Body of pancreas (tissue), 4 donors: ENCODE measurements at regions not wholly inside any gene's neighbourhood (a gene's known extent, or its start where the extent isn't known, plus 50 kb on each side); places are given as distances from the start of the nearest gene placed in this dataset.

Experiments used
- POLR2A ChIP-seq, 3 donors: fragments of 450-650 bp; IDR thresholded peaks; one replicate each; pipeline ENCODE4 v1.6.1; 2016; ENCODE audit warnings: antibody characterized with exemption in 3 of 3, mild to moderate bottlenecking in 2 of 3
- TF ChIP-seq, protein P1 (sequence below), 7 experiments: fragments of 450-650 bp in 4 of 7; fragments of 200-600 bp in 3 of 7; sonication (generic) in 3 of 7; IDR thresholded peaks; one replicate each; pipeline ENCODE4 v1.5.1; 2016 to 2019; ENCODE audit warnings: antibody characterized with exemption in 7 of 7

DNA sequence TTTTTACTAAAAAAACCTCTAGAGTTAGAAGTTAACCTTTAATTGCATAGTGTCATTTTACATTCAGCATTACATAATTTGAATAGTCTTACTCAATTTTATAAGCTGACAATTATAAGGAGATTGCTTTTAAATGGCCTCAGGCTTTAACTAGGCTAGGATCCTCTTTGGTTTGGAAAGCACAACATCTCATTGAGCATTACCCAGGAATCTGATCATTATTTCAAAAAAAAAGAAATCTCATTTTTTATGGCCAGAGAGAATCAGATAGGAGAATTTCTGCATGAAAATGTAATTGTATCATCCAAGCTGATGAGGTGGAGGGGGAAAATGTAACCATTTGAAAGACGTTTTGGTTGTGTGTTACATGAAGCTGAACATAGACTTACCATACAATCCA is 324.9 kb upstream of the POT1 start:
- TF ChIP-seq, protein P1, sequence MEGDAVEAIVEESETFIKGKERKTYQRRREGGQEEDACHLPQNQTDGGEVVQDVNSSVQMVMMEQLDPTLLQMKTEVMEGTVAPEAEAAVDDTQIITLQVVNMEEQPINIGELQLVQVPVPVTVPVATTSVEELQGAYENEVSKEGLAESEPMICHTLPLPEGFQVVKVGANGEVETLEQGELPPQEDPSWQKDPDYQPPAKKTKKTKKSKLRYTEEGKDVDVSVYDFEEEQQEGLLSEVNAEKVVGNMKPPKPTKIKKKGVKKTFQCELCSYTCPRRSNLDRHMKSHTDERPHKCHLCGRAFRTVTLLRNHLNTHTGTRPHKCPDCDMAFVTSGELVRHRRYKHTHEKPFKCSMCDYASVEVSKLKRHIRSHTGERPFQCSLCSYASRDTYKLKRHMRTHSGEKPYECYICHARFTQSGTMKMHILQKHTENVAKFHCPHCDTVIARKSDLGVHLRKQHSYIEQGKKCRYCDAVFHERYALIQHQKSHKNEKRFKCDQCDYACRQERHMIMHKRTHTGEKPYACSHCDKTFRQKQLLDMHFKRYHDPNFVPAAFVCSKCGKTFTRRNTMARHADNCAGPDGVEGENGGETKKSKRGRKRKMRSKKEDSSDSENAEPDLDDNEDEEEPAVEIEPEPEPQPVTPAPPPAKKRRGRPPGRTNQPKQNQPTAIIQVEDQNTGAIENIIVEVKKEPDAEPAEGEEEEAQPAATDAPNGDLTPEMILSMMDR (IDR thresholded peaks at IDR 0.05): no peak
- TF ChIP-seq POLR2A (IDR thresholded peaks at IDR 0.05): no peak
